ENCODE measurements at regions not wholly inside any gene's neighbourhood (a gene's known extent, or its start where the extent isn't known, plus 50 kb on each side); places are given as distances from the start of the nearest gene placed in this dataset.

GRCh38 chr2:129488376-129488775 lies 491.1 kb upstream of the RAB6C start:
- in situ Hi-C loops (cut with HindIII; ENCODE audit: low sequenced_read_pairs): no loop called here
- H3K4me3 ChIP-seq (ENCODE audit: low read depth, low read length): no peak overlapping the region
- TF ChIP-seq, protein P1, sequence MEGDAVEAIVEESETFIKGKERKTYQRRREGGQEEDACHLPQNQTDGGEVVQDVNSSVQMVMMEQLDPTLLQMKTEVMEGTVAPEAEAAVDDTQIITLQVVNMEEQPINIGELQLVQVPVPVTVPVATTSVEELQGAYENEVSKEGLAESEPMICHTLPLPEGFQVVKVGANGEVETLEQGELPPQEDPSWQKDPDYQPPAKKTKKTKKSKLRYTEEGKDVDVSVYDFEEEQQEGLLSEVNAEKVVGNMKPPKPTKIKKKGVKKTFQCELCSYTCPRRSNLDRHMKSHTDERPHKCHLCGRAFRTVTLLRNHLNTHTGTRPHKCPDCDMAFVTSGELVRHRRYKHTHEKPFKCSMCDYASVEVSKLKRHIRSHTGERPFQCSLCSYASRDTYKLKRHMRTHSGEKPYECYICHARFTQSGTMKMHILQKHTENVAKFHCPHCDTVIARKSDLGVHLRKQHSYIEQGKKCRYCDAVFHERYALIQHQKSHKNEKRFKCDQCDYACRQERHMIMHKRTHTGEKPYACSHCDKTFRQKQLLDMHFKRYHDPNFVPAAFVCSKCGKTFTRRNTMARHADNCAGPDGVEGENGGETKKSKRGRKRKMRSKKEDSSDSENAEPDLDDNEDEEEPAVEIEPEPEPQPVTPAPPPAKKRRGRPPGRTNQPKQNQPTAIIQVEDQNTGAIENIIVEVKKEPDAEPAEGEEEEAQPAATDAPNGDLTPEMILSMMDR (IDR thresholded peaks at IDR 0.05; ENCODE audit: low read depth, low read length): no peak
- no peak for DNase-seq (ENCODE audit: low read depth, low spot score)

DNA sequence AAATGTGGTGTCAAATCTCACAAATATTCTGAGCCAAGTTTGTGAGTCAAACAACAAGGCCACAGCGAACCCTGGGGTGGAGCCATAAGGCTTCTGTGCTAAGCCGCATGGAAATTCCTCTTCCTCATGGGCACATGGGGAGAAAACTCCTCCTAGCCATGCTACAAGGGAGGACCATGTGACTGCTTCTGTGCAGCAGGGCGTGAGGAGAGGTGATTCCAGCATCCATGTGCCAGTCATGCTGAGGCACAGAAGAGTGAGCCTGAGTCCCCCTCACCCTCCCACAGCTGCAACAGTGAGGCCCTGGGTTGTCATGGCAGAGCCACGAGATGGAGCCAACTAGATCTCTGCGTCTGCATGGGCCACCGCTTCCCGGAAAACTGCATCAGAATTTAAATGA lies 488.8 kb upstream of the RAB6C start:
- DNase-seq (ENCODE audit: low read depth, low spot score): no peak
- H3K4me3 ChIP-seq (ENCODE audit: low read depth, low read length): no peak overlapping the region
- TF ChIP-seq, protein P1 (IDR thresholded peaks at IDR 0.05; ENCODE audit: low read depth, low read length): no peak
- in situ Hi-C loops (cut with HindIII; ENCODE audit: low sequenced_read_pairs): no loop called here

DNA sequence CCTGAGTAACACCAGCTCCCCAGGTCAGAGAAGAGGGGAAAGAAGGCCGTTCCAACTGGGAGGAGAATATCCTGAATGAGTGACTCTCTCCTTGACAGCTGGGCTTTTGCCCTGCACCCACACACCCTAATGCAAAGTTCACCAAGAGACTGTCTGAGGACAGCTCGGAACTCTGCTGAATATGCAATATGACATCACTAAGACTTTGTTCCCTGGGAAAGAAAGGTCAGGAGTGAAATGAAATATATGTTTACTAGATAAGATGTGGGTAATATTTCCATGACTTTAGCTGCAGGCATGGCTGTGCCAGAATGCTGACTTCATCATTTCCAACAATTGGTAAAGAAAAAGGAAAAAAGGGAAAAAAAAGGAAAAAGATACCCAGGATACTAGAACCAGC lies 488.2 kb upstream of the RAB6C start:
- in situ Hi-C loops (cut with HindIII; ENCODE audit: low sequenced_read_pairs): no loop called here
- no peak overlapping the region for H3K4me3 ChIP-seq (ENCODE audit: low read depth, low read length)
- TF ChIP-seq, protein P1 (IDR thresholded peaks at IDR 0.05; ENCODE audit: low read depth, low read length): no peak
- no peak for DNase-seq (ENCODE audit: low read depth, low spot score)

GRCh38 chr2:129492548-129492947 lies 486.9 kb upstream of the RAB6C start:
- in situ Hi-C loops (cut with HindIII; ENCODE audit: low sequenced_read_pairs): no loop called here

GRCh38 chr2:129499747-129500146 lies 479.7 kb upstream of the RAB6C start:
- no peak for DNase-seq (ENCODE audit: low read depth, low spot score)
- in situ Hi-C loops (cut with HindIII; ENCODE audit: low sequenced_read_pairs): no loop called here
- TF ChIP-seq, protein P1 (IDR thresholded peaks at IDR 0.05; ENCODE audit: low read depth, low read length): no peak

More at GRCh38 chr2:129492548-129492947, 486.9 kb upstream of the RAB6C start:
- no peak for DNase-seq (ENCODE audit: low read depth, low spot score)
- TF ChIP-seq, protein P1 (IDR thresholded peaks at IDR 0.05; ENCODE audit: low read depth, low read length): no peak
- H3K4me3 ChIP-seq (ENCODE audit: low read depth, low read length): no peak overlapping the region

GRCh38 chr2:129502781-129503180 lies 476.7 kb upstream of the RAB6C start:
- H3K4me3 ChIP-seq (ENCODE audit: low read depth, low read length): no peak overlapping the region
- in situ Hi-C loops (cut with HindIII; ENCODE audit: low sequenced_read_pairs): no loop called here
- TF ChIP-seq, protein P1 (IDR thresholded peaks at IDR 0.05; ENCODE audit: low read depth, low read length): no peak
- DNase-seq (ENCODE audit: low read depth, low spot score): peak; percentile 1

More at GRCh38 chr2:129499747-129500146, 479.7 kb upstream of the RAB6C start:
- no peak overlapping the region for H3K4me3 ChIP-seq (ENCODE audit: low read depth, low read length)

DNA sequence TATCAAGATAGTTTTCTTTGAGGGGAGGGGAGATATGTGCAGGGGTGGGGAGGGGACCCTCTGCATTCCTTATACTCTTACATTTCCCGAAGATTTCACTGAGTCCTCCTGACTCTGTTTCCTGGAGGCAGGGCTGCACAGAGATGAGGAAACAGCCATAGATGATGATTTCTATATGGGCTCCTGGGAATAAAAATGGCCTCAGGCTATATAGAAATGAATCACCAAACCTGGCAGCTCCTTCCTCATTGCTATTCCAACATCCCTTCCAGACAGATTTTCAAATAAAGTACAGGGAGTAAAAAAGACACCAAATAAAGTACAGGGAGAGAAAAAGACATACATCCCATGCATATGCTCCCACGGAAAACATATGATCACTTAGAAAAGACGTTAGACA lies 474.8 kb upstream of the RAB6C start:
- in situ Hi-C loops (cut with HindIII; ENCODE audit: low sequenced_read_pairs): no loop called here
- no peak for DNase-seq (ENCODE audit: low read depth, low spot score)
- TF ChIP-seq, protein P1 (IDR thresholded peaks at IDR 0.05; ENCODE audit: low read depth, low read length): no peak
- no peak overlapping the region for H3K4me3 ChIP-seq (ENCODE audit: low read depth, low read length)
